Chondrocyte (in vitro differentiated cells): ENCODE measurements at regions not wholly inside any gene's neighbourhood (a gene's known extent, or its start where the extent isn't known, plus 50 kb on each side); places are given as distances from the start of the nearest gene placed in this dataset.

Experiments used
- DNase-seq: peaks from one replicate; pipeline ENCODE4 v3.0.0; 2021; ENCODE audit warnings: mixed read lengths, low spot score
- H3K27ac Mint-ChIP-seq: one replicate; pipeline ENCODE4 v1.8.0; 2021; ENCODE audit warnings: mild to moderate bottlenecking, moderate library complexity, mixed read lengths; ENCODE audit not compliant: unreplicated experiment
- H3K27me3 Mint-ChIP-seq: 2 replicates; pipeline ENCODE4 v1.8.0; 2021; ENCODE audit warnings: low read depth, mixed read lengths
- H3K36me3 Mint-ChIP-seq: 2 replicates; pipeline ENCODE4 v1.8.0; 2021; ENCODE audit warnings: low read depth, mixed read lengths
- H3K4me1 Mint-ChIP-seq: 2 replicates; pipeline ENCODE4 v1.8.0; 2021; ENCODE audit warnings: low read depth, mild to moderate bottlenecking, mixed read lengths
- H3K4me3 Mint-ChIP-seq: one replicate; pipeline ENCODE4 v1.8.0; 2021; ENCODE audit warnings: mild to moderate bottlenecking, moderate library complexity, mixed read lengths; ENCODE audit not compliant: unreplicated experiment
- H3K9me3 Mint-ChIP-seq: 2 replicates; pipeline ENCODE4 v1.8.0; 2021; ENCODE audit warnings: low read depth, mixed read lengths
- TF ChIP-seq, protein P1 (sequence below): fragments of 200-600 bp; sonication (generic); IDR thresholded peaks from 2 replicates; pipeline ENCODE4 v1.5.0; 2021; ENCODE audit warnings: antibody characterized with exemption, mild to moderate bottlenecking, moderate library complexity

DNA sequence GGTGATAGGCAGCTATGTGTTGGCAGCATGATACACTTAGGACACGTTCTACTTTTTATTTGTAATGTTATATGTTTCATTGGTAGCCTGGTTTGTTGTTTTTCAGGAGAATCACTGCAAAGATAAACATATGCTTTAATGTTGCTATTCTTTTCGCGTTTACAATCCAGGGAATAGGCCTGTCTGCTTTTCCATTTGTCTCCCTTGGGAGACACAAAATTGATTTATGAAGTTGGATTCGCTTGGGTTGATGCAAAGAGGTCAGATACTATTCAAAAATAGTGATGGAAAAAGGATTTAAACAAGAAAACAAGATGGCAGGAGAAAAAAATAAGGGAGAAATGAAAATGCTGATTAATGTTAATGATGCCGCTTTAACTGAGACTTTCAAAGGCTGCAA is 179.5 kb upstream of the SOX4 start:
- peaks cover 6% of the 10 kb centered on the region for H3K9me3 Mint-ChIP-seq

GRCh38 chr6:21420146-21420878 is 173.2 kb upstream of the SOX4 start:
- no peaks in the 10 kb centered on the region for H3K4me1 Mint-ChIP-seq
- no peak for DNase-seq
- H3K27me3 Mint-ChIP-seq, result no peaks in the 10 kb centered on the region
- no peaks in the 10 kb centered on the region for H3K36me3 Mint-ChIP-seq
- TF ChIP-seq, protein P1, sequence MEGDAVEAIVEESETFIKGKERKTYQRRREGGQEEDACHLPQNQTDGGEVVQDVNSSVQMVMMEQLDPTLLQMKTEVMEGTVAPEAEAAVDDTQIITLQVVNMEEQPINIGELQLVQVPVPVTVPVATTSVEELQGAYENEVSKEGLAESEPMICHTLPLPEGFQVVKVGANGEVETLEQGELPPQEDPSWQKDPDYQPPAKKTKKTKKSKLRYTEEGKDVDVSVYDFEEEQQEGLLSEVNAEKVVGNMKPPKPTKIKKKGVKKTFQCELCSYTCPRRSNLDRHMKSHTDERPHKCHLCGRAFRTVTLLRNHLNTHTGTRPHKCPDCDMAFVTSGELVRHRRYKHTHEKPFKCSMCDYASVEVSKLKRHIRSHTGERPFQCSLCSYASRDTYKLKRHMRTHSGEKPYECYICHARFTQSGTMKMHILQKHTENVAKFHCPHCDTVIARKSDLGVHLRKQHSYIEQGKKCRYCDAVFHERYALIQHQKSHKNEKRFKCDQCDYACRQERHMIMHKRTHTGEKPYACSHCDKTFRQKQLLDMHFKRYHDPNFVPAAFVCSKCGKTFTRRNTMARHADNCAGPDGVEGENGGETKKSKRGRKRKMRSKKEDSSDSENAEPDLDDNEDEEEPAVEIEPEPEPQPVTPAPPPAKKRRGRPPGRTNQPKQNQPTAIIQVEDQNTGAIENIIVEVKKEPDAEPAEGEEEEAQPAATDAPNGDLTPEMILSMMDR, result no peak
- peaks cover 6% of the 10 kb centered on the region for H3K9me3 Mint-ChIP-seq
- H3K27ac Mint-ChIP-seq, result no peak overlapping the region
- no peak overlapping the region for H3K4me3 Mint-ChIP-seq

More for the DNA sequence above, 179.5 kb upstream of the SOX4 start:
- TF ChIP-seq, protein P1, result no peak
- H3K4me1 Mint-ChIP-seq, result no peaks in the 10 kb centered on the region
- H3K27me3 Mint-ChIP-seq, result no peaks in the 10 kb centered on the region
- no peak overlapping the region for H3K4me3 Mint-ChIP-seq
- no peak for DNase-seq
- H3K36me3 Mint-ChIP-seq, result peaks cover 3% of the 10 kb centered on the region
- H3K27ac Mint-ChIP-seq, result no peak overlapping the region

DNA sequence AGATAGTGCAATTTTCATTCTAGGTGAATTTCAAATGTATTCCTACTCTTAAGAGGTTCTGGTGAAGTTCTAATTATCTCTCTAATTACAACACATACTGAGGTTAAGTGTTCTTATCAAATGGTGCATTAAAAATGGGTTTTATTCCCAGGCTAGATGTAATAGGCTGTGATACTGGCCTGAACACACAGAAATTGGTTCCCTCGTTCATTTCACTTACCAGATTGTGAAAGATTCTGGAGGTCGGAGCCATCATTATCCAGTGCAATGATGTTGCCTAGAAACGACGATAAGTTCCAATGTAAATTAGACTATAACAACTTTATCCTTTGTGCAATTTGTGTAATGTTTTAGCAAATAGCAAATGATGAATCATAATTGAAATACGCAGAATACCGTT is 172.6 kb upstream of the SOX4 start:
- TF ChIP-seq, protein P1, result no peak
- Mint-ChIP-seq H3K9me3 (peaks cover 8% of the 10 kb centered on the region), H3K4me3 (no peak overlapping the region), H3K4me1 (no peaks in the 10 kb centered on the region), H3K27me3 (no peaks in the 10 kb centered on the region), H3K36me3 (no peaks in the 10 kb centered on the region), H3K27ac (no peak overlapping the region)
- no peak for DNase-seq

DNA sequence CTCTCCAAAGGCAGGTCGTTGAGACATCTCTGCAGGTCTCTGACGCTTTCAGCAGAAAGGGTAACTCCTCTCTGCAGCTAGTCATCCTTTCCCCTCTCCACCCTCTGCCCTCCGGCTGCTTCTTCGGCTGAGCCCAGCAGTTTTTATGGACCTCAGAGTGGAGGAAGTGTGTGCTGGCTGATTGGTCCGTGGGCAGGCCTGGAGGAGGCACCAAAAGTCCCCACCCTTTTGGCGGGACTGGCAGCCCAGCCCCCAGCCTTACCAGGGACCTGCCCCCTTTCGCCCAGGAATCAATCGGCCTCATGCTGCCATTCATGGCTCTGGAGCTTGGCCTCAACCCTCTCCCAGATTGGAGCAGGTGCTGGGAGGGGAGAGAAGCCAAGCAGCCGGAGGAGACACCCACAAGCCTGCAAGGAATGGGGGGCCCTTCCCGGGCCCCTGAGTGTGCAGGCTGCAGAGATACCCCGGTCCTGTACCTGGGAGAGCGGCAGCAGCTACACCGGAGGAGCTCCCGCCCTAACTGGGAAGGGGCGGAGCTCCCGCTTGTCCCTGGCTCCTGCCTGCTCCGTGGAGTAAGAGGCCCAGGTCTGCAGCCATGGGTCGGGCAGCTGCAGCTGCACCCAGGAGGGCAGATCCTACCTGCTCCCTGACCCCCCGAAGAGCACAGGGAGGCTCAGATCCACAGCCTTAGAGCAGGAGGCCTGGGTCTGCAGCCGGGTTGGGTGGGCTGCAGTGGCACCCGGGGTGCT is 170.3 kb upstream of the SOX4 start:
- H3K27ac Mint-ChIP-seq, result no peak overlapping the region
- TF ChIP-seq, protein P1, result no peak
- H3K4me3 Mint-ChIP-seq, result no peak overlapping the region
- peaks cover 10% of the 10 kb centered on the region for H3K9me3 Mint-ChIP-seq
- peaks cover 1% of the 10 kb centered on the region for H3K36me3 Mint-ChIP-seq
- no peaks in the 10 kb centered on the region for H3K27me3 Mint-ChIP-seq
- no peaks in the 10 kb centered on the region for H3K4me1 Mint-ChIP-seq
- no peak for DNase-seq

- no peaks in the 10 kb centered on the region for H3K4me1 Mint-ChIP-seq
- H3K27ac Mint-ChIP-seq, result no peak overlapping the region
- no peak for DNase-seq
- TF ChIP-seq, protein P1, result no peak
- H3K9me3 Mint-ChIP-seq, result peaks cover 15% of the 10 kb centered on the region
- peaks cover 1% of the 10 kb centered on the region for H3K36me3 Mint-ChIP-seq
- H3K27me3 Mint-ChIP-seq, result no peaks in the 10 kb centered on the region
- H3K4me3 Mint-ChIP-seq, result no peak overlapping the region
Observed at GRCh38 chr6:21426841-21427490, 166.6 kb upstream of the SOX4 start.
